ENCODE measurements at regions not wholly inside any gene's neighbourhood (a gene's known extent, or its start where the extent isn't known, plus 50 kb on each side); places are given as distances from the start of the nearest gene placed in this dataset.
"Not testable (repeated sequence)": the region's sequence is repeated elsewhere in the genome, so short reads cannot be mapped to it uniquely, and the experiment has no call there.

DNA sequence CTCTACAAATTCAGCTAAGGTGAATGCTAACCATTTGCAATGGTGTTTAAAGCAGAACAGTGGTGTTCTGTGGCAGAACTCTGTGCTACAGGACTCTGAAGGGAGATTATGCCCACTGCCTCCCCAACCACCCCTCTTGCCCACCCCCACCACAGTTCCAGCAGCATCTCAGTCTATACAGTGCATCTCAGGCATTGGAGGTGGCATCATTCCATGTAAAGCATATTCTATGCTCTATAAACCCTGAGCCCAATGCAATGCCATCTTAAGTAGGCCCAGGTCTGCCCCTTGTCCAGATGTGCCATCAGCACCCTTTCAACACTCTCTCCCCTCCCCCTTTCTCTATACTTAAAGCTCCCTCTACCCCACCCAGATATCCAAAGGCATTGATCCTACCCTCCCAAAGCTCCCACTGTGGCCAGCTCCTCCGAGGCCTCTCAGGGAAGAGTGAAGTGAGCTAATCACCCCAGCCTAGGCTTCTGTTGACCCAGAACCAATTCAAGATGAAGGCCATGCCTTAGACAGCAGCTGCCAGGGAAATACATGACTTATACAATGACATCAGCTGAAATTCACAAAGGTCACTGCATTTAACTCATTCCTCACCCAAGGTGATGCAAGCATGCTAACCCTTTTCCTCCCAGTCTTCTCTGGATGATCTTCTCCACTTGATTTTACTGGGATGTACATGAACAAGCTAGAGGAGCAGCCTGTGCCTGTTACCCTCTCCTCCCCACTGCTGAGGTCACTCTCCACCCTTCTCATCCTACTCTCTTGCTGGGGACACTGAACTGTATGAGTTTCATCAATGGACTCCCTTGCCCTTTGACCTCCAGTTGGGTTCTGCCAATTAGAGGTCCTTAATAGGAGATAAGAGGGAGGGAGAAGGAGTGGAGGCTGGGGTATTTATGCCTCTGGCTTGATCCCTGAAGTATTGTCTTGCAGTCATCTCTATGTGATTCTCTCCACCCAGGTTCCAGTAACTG is 353.9 kb downstream of the GOLGA6L6 start:
- H3K36me3 ChIP-seq (replicated peaks in 1 of 2; ENCODE audit: control insufficient read depth in 1 of 2, insufficient read depth in 2 of 2, low read length in 1 of 2); H3K27ac ChIP-seq (ENCODE audit: low read depth in 2 of 2, low read length in 1 of 2); H3K9me3 ChIP-seq; H3F3A ChIP-seq (replicated peaks; ENCODE audit: insufficient read depth); H4K20me1 ChIP-seq (ENCODE audit: insufficient read depth); H3K9ac ChIP-seq; H3K9me2 ChIP-seq; H3K4me2 ChIP-seq; DNase-seq; H3K4me3 ChIP-seq (ENCODE audit: low read depth in 2 of 2, low read length in 1 of 2); POLR2A ChIA-PET; H3K4me1 ChIP-seq (ENCODE audit: control insufficient read depth in 1 of 2, insufficient read depth in 2 of 2, low read depth in 1 of 2, low read length in 1 of 2); H3K79me2 ChIP-seq (ENCODE audit: insufficient read depth); H3K27me3 ChIP-seq (ENCODE audit: insufficient read depth); CTCF ChIA-PET; H2AFZ ChIP-seq (ENCODE audit: low read depth): not testable (repeated sequence)
- WGBS (ENCODE audit: low lambda C conversion rate) = 0% methylated on average over 1 of the region's 1 CpG

DNA sequence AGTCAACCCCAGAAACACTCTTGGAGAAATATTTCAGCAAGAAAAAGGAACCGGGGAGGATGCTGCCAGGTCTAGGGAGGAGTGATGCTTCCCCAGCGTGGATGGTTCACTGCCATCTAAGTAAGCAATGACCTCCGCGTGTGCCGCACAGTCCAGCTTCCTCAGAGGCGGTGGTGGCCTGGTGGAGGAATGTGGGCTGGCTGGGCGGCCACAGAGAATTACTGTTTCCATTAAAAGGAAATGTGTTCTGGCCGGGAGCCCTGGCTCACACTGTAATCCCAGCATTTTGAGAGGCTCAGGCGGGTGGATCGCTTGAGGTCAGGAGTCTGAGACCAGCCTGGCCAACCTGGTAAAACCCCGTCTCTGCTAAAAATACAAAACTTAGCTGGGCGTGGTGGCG is 356.7 kb downstream of the GOLGA6L6 start:
- H3K79me2 ChIP-seq (ENCODE audit: insufficient read depth); H3F3A ChIP-seq (replicated peaks; ENCODE audit: insufficient read depth); H4K20me1 ChIP-seq (ENCODE audit: insufficient read depth); DNase-seq; H3K4me1 ChIP-seq (ENCODE audit: control insufficient read depth in 1 of 2, insufficient read depth in 2 of 2, low read depth in 1 of 2, low read length in 1 of 2); H3K4me3 ChIP-seq (ENCODE audit: low read depth in 2 of 2, low read length in 1 of 2); H3K4me2 ChIP-seq; H3K27ac ChIP-seq (ENCODE audit: low read depth in 2 of 2, low read length in 1 of 2); H2AFZ ChIP-seq (ENCODE audit: low read depth); H3K9me3 ChIP-seq; CTCF ChIA-PET; H3K36me3 ChIP-seq (replicated peaks in 1 of 2; ENCODE audit: control insufficient read depth in 1 of 2, insufficient read depth in 2 of 2, low read length in 1 of 2); H3K9me2 ChIP-seq; POLR2A ChIA-PET; H3K9ac ChIP-seq; H3K27me3 ChIP-seq (ENCODE audit: insufficient read depth): not testable (repeated sequence)
- 2% methylated on average over 8 of the region's 13 CpGs for WGBS (ENCODE audit: low lambda C conversion rate)

DNA sequence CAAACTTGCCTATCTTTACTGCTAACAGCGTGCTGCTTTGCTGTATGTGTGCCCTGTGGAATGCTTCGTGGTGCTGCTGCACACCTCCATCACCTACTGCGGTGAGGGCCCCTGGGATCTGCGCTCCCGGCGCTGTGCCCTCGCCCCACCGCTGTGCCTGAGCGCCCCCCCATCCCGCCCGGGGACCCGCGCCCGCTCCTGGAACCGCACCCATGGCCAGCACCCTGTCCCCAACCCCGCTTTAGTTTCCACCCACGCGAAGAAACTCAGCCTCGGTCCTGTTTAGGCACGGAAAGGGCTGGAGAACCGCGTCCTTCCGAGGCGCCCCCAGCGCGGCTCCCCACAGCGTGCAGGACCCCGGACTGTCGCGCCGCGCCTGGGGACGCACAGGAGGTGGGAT is 373.4 kb downstream of the GOLGA6L6 start:
- H2AFZ ChIP-seq (ENCODE audit: low read depth); H3K4me2 ChIP-seq; H4K20me1 ChIP-seq (ENCODE audit: insufficient read depth); H3K79me2 ChIP-seq (ENCODE audit: insufficient read depth); H3K27me3 ChIP-seq (ENCODE audit: insufficient read depth); H3K4me3 ChIP-seq (ENCODE audit: low read depth in 2 of 2, low read length in 1 of 2); H3K27ac ChIP-seq (ENCODE audit: low read depth in 2 of 2, low read length in 1 of 2); H3F3A ChIP-seq (replicated peaks; ENCODE audit: insufficient read depth); H3K9me3 ChIP-seq; H3K4me1 ChIP-seq (ENCODE audit: control insufficient read depth in 1 of 2, insufficient read depth in 2 of 2, low read depth in 1 of 2, low read length in 1 of 2); DNase-seq; POLR2A ChIA-PET; CTCF ChIA-PET; H3K9me2 ChIP-seq; H3K36me3 ChIP-seq (replicated peaks in 1 of 2; ENCODE audit: control insufficient read depth in 1 of 2, insufficient read depth in 2 of 2, low read length in 1 of 2); H3K9ac ChIP-seq: not testable (repeated sequence)
- 28% methylated on average over 28 of the region's 33 CpGs for WGBS (ENCODE audit: low lambda C conversion rate)

DNA sequence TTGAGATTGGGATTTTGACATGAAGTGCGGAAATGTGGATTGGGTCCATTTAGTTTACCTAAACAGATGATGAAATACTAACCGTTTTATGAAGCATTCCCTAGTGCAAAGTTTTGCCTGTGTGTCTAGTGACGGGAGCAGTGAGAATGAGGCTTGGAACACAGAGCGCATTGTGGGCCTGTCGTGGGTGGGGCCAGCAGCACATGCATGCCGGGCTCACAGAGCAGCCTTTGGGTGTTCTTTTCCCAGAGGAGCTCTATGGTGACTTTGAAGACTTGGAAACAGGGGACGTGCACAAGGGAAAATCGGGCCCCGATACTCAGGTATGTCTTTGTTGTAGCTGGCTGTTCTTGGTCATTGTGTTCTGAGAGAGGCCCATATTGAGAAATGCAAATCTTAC is 388.1 kb downstream of the GOLGA6L6 start:
- H3K27me3 ChIP-seq (ENCODE audit: insufficient read depth); DNase-seq; H3K9ac ChIP-seq; H4K20me1 ChIP-seq (ENCODE audit: insufficient read depth); H3K4me2 ChIP-seq; H3K4me3 ChIP-seq (ENCODE audit: low read depth in 2 of 2, low read length in 1 of 2); H3K79me2 ChIP-seq (ENCODE audit: insufficient read depth); POLR2A ChIA-PET; H2AFZ ChIP-seq (ENCODE audit: low read depth); H3K9me2 ChIP-seq; H3F3A ChIP-seq (replicated peaks; ENCODE audit: insufficient read depth); H3K4me1 ChIP-seq (ENCODE audit: control insufficient read depth in 1 of 2, insufficient read depth in 2 of 2, low read depth in 1 of 2, low read length in 1 of 2); H3K9me3 ChIP-seq; H3K36me3 ChIP-seq (replicated peaks in 1 of 2; ENCODE audit: control insufficient read depth in 1 of 2, insufficient read depth in 2 of 2, low read length in 1 of 2); H3K27ac ChIP-seq (ENCODE audit: low read depth in 2 of 2, low read length in 1 of 2); CTCF ChIA-PET: not testable (repeated sequence)
- 0% methylated on average over 2 of the region's 9 CpGs for WGBS (ENCODE audit: low lambda C conversion rate)

DNA sequence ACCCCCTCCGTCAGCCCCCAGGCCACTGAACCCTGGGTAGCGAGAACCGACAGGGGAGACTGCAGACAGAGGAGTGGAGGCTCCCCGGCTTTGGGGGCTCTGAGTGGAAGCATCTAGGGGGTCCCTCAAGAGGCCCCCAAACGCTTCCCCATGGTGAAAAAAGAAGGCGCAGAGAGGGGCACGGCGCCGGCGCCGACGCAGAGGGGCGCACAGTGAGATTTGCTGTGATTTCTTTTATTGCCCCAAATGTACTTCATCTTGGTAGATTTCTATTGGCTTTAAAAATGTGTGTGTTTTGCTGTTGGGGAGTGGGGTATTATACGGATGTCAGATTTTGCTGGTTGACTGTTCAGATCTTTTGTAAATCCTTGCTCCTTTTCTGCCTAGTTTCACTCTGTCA is 392.9 kb downstream of the GOLGA6L6 start:
- H3K27ac ChIP-seq (ENCODE audit: low read depth in 2 of 2, low read length in 1 of 2); H3K27me3 ChIP-seq (ENCODE audit: insufficient read depth); POLR2A ChIA-PET; H3K9me3 ChIP-seq; H3K79me2 ChIP-seq (ENCODE audit: insufficient read depth); H3K9ac ChIP-seq; DNase-seq; H3K4me1 ChIP-seq (ENCODE audit: control insufficient read depth in 1 of 2, insufficient read depth in 2 of 2, low read depth in 1 of 2, low read length in 1 of 2); H3K4me3 ChIP-seq (ENCODE audit: low read depth in 2 of 2, low read length in 1 of 2); H3K4me2 ChIP-seq; CTCF ChIA-PET; H4K20me1 ChIP-seq (ENCODE audit: insufficient read depth); H3F3A ChIP-seq (replicated peaks; ENCODE audit: insufficient read depth); H2AFZ ChIP-seq (ENCODE audit: low read depth); H3K36me3 ChIP-seq (replicated peaks in 1 of 2; ENCODE audit: control insufficient read depth in 1 of 2, insufficient read depth in 2 of 2, low read length in 1 of 2); H3K9me2 ChIP-seq: not testable (repeated sequence)
- WGBS (ENCODE audit: low lambda C conversion rate) = 22% methylated on average over 9 of the region's 14 CpGs

DNA sequence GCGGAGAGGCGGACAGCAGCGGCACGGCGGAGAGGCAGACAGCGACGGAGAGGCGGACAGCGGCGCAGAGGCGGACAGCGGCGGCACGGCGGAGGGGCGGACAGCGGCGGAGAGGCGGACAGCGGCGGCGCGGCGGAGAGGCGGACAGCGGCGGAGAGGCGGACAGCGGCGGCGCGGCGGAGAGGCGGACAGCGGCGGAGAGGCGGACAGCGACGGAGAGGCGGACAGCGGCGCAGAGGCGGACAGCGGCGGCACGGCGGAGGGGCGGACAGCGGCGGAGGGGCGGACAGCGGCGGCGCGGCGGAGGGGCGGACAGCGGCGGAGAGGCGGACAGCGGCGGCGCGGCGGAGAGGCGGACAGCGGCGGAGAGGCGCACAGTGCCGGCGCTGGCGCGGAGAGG is 393.6 kb downstream of the GOLGA6L6 start:
- H3K4me2 ChIP-seq; H3K9me3 ChIP-seq; H3K9me2 ChIP-seq; H3F3A ChIP-seq (replicated peaks; ENCODE audit: insufficient read depth); H3K27ac ChIP-seq (ENCODE audit: low read depth in 2 of 2, low read length in 1 of 2); H3K4me1 ChIP-seq (ENCODE audit: control insufficient read depth in 1 of 2, insufficient read depth in 2 of 2, low read depth in 1 of 2, low read length in 1 of 2); H2AFZ ChIP-seq (ENCODE audit: low read depth); H3K36me3 ChIP-seq (replicated peaks in 1 of 2; ENCODE audit: control insufficient read depth in 1 of 2, insufficient read depth in 2 of 2, low read length in 1 of 2); H3K79me2 ChIP-seq (ENCODE audit: insufficient read depth); H3K27me3 ChIP-seq (ENCODE audit: insufficient read depth); H3K9ac ChIP-seq; DNase-seq; CTCF ChIA-PET; H3K4me3 ChIP-seq (ENCODE audit: low read depth in 2 of 2, low read length in 1 of 2); POLR2A ChIA-PET; H4K20me1 ChIP-seq (ENCODE audit: insufficient read depth): not testable (repeated sequence)
- WGBS (ENCODE audit: low lambda C conversion rate) = 80% methylated on average over 68 of the region's 73 CpGs
